GM12878 (cell line): ENCODE measurements at regions not wholly inside any gene's neighbourhood (a gene's known extent, or its start where the extent isn't known, plus 50 kb on each side); places are given as distances from the start of the nearest gene placed in this dataset.

ENCODE experiments used
- ATAC-seq: fragments of 200-7000 bp; cut with Tn5 transposase; 3 replicates; pipeline ENCODE4 v1.9.1; 2020; ENCODE audit warnings: mild to moderate bottlenecking, moderate library complexity
- BruUV-seq: library from RNA; stranded (reverse); fragments of 400-500 nt; replicated peaks from 2 replicates; lab custom pipeline; 2021; lab: Mats Ljungman, UMichigan
- CTCF ChIA-PET: fragments of 300-600 bp; sonication (Branson Sonifier 250); formaldehyde crosslinking; extraction: SDS; loops from one replicate; lab custom pipeline; 2021; ENCODE audit warnings: inconsistent platforms; lab: Yijun Ruan, JAX
- POLR2A ChIA-PET: fragments of 350-600 bp; formaldehyde crosslinking; extraction: SDS; loops from one replicate; lab custom pipeline; 2021; ENCODE audit warnings: inconsistent platforms; lab: Charles Lee
- RAD21 ChIA-PET: fragments of 300-600 bp; sonication (Branson Sonifier 250); formaldehyde crosslinking; loops from one replicate; lab custom pipeline; 2023; ENCODE audit warnings: antibody characterized with exemption; ENCODE audit not compliant: unreplicated experiment; lab: Charles Lee
- SMC1A ChIA-PET: fragments of 300-600 bp; sonication (Branson Sonifier 250); formaldehyde crosslinking; loops from one replicate; lab custom pipeline; 2023; ENCODE audit not compliant: unreplicated experiment, uncharacterized antibody; lab: Charles Lee
- DNase-seq: peaks from one replicate; pipeline ENCODE4 v3.0.0-alpha.2; 2011; ENCODE audit warnings: low read depth, low spot score
- FAIRE-seq: peaks from 3 replicates; lab custom pipeline; 2011; peaks lifted over from hg19 to GRCh38; lab: Jason Lieb, UNC
- H2AFZ ChIP-seq: 2 replicates; pipeline ENCODE4 v1.6.0; 2011; ENCODE audit warnings: low read depth, low read length, control low read depth; ENCODE audit not compliant: control insufficient read depth
- H3K27ac ChIP-seq: 2 replicates; pipeline ENCODE4 v1.5.1; 2011; ENCODE audit warnings: control low read depth; ENCODE audit not compliant: control insufficient read depth, insufficient read depth
- H3K27me3 ChIP-seq, 2 experiments: replicated peaks in 1 of 2; 2 replicates each; pipeline versions ENCODE4 v1.6.0 to v1.6.1; 2011; ENCODE audit warnings: low read length in 1 of 2; ENCODE audit not compliant: control insufficient read depth in 2 of 2, insufficient read depth in 2 of 2
- H3K36me3 ChIP-seq, 2 experiments: 2 replicates each; pipeline ENCODE4 v1.5.1; 2011; ENCODE audit warnings: low read length in 1 of 2; ENCODE audit not compliant: control insufficient read depth in 2 of 2, insufficient read depth in 2 of 2
- H3K4me1 ChIP-seq: 2 replicates; pipeline ENCODE4 v1.6.1; 2011; ENCODE audit warnings: mild to moderate bottlenecking, low read length, moderate library complexity, mixed read lengths; ENCODE audit not compliant: control insufficient read depth, insufficient read depth
- H3K4me2 ChIP-seq: 2 replicates; pipeline ENCODE4 v1.6.0; 2011; ENCODE audit warnings: control low read depth; ENCODE audit not compliant: control insufficient read depth, insufficient read depth
- H3K4me3 ChIP-seq: fragments of 200-600 bp; sonication (generic); 2 replicates; pipeline ENCODE4 v1.5.1; 2016
- H3K79me2 ChIP-seq: 2 replicates; pipeline ENCODE4 v1.6.0; 2011; ENCODE audit warnings: low read length; ENCODE audit not compliant: control insufficient read depth, insufficient read depth
- H3K9ac ChIP-seq: 2 replicates; pipeline ENCODE4 v1.8.0; 2011; ENCODE audit warnings: low read length, control low read depth, mixed read lengths; ENCODE audit not compliant: control insufficient read depth, insufficient read depth
- H3K9me3 ChIP-seq: replicated peaks from 3 replicates; pipeline ENCODE4 v1.5.1; 2011; ENCODE audit warnings: mild to moderate bottlenecking, low read length; ENCODE audit not compliant: control insufficient read depth, insufficient read depth
- H4K20me1 ChIP-seq: 2 replicates; pipeline ENCODE4 v1.6.0; 2011; ENCODE audit not compliant: control insufficient read depth, insufficient read depth
- BCL11A ChIP-seq: IDR thresholded peaks from 2 replicates; pipeline ENCODE4 v1.6.1; 2011; ENCODE audit warnings: low read depth, low read length
- CREM ChIP-seq: IDR thresholded peaks from 2 replicates; pipeline ENCODE4 v1.6.1; 2014; ENCODE audit warnings: antibody characterized with exemption, low read depth
- EP300 ChIP-seq, 2 experiments: fragments of 150-350 bp in 1 of 2; IDR thresholded peaks; 2 replicates each; pipeline ENCODE4 v1.6.1; 2011 to 2012; ENCODE audit warnings: low read depth in 2 of 2, low read length in 2 of 2, borderline replicate concordance in 1 of 2, improper control_type of control experiment in 1 of 2, inconsistent platforms in 1 of 2; ENCODE audit not compliant: control insufficient read depth in 1 of 2
- FOXK2 ChIP-seq: fragments of 450-650 bp; IDR thresholded peaks from 2 replicates; pipeline ENCODE4 v1.6.1; 2017; ENCODE audit warnings: mild to moderate bottlenecking, moderate library complexity
- HDAC6 ChIP-seq: fragments of 200-600 bp; sonication (generic); IDR thresholded peaks from one replicate; pipeline ENCODE4 v1.8.0; 2017; ENCODE audit warnings: antibody characterized with exemption; ENCODE audit not compliant: unreplicated experiment
- MTA2 ChIP-seq: fragments of 450-650 bp; IDR thresholded peaks from 2 replicates; pipeline ENCODE4 v1.6.1; 2016; ENCODE audit warnings: low read depth, mild to moderate bottlenecking, moderate library complexity
- PML ChIP-seq: IDR thresholded peaks from 2 replicates; pipeline ENCODE4 v1.6.1; 2012; ENCODE audit warnings: low read length, inconsistent platforms
- RCOR1 ChIP-seq: conservative IDR thresholded peaks from 2 replicates; pipeline ENCODE4 v1.6.1; 2012; ENCODE audit warnings: low read depth, low read length, improper control_type of control experiment
- SKIL ChIP-seq: fragments of 450-650 bp; IDR thresholded peaks from 2 replicates; pipeline ENCODE4 v1.6.1; 2017; ENCODE audit warnings: mild to moderate bottlenecking, low read depth, inconsistent platforms; ENCODE audit not compliant: poor library complexity, severe bottlenecking
- SMAD5 ChIP-seq: IDR thresholded peaks from 2 replicates; pipeline ENCODE4 v1.6.1; 2016; ENCODE audit warnings: antibody characterized with exemption, low read depth
- STAT3 ChIP-seq: IDR thresholded peaks from 2 replicates; pipeline ENCODE4 v1.6.1; 2011; ENCODE audit warnings: low read depth, low read length, improper control_type of control experiment
- YBX1 ChIP-seq: fragments of 450-650 bp; IDR thresholded peaks from 2 replicates; pipeline ENCODE4 v1.6.1; 2016; ENCODE audit warnings: antibody characterized with exemption
- ZNF207 ChIP-seq: fragments of 450-650 bp; IDR thresholded peaks from 2 replicates; pipeline ENCODE4 v1.6.1; 2014; ENCODE audit warnings: antibody characterized with exemption, mild to moderate bottlenecking, borderline replicate concordance
- WGBS: methylation state at CpG from one replicate; pipeline ENCODE4 v1.1.6; 2016; ENCODE audit warnings: low lambda C conversion rate; ENCODE audit not compliant: insufficient replicate concordance, insufficient coverage; ENCODE audit errors: missing lambda C conversion rate; 5-methylcytosine and 5-hydroxymethylcytosine counted together
- in situ Hi-C: fragments of 300-500 bp; cut with MboI; formaldehyde crosslinking; loops from 9 replicates; pipeline ENCODE4 v1.14.3; 2018; ENCODE audit warnings: mixed read lengths
- intact Hi-C: fragments of 100-400 bp; cut with micrococcal nuclease; formaldehyde crosslinking; loops from one replicate; pipeline ENCODE4 v1.14.2; 2022; ENCODE audit not compliant: unreplicated experiment
- TF ChIP-seq, protein P1 (sequence below): IDR thresholded peaks from 2 replicates; pipeline ENCODE4 v1.6.1; 2011; ENCODE audit warnings: low read depth, mild to moderate bottlenecking, low read length, moderate library complexity, borderline replicate concordance; ENCODE audit errors: extremely low read depth

DNA sequence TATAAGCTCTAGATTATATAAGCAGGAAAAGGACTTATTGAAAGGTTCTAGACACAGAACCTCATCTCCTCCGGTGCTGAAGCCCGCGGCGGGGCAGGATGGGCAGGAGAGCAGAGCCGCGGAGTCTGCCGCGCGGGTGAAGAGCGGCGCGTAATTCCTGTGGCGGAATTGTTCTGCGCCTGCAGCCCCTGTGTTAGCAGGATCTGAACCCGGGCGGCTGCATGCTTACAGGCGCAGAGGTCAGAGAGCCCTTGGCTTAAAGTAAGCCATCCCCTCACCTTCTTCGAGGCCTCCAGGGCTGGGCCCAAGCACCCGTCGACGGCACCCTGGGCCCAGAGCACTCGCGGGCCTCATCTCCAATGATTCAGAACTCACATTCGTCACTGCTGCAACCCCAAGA, 89.3 kb downstream of the FASLG start:
- ChIA-PET SMC1A (interaction anchor here (0.8 to 8.9 kb wide), 2 partner anchors 455 to 463 kb away, joined by 3 to 281 read pairs; partner anchors contain the start of gene TNFSF4), POLR2A (no interaction called here), CTCF (interaction anchor here (10.3 kb wide), 1 partner anchor 454 kb away, joined by 322 read pairs; the partner anchor contains the start of gene TNFSF4), RAD21 (interaction anchor here (1.0 to 1.1 kb wide), 2 partner anchors 70 to 454 kb away, joined by 3 to 5 read pairs; no protein-coding TSS in a partner anchor)
- H2AFZ ChIP-seq = no peak overlapping the region
- DNase-seq (no peak), FAIRE-seq (no peak), ATAC-seq (no peak)
- H3K79me2 ChIP-seq = no peaks in the 10 kb centered on the region
- H3K36me3 ChIP-seq = no peaks in the 10 kb centered on the region
- in situ Hi-C loops (loop anchor here (5.0 to 10.0 kb wide), 5 partner anchors 69 to 1997 kb away; partner anchors contain the start of genes CENPL, DARS2 and TNFSF4), intact Hi-C loops (loop anchor here (10.0 kb wide), 1 partner anchor 1187 kb away; no protein-coding TSS in a partner anchor)
- no peaks in the 10 kb centered on the region for H4K20me1 ChIP-seq
- peaks cover 20% of the 10 kb centered on the region for H3K4me1 ChIP-seq
- peaks cover 0 to 7% of the 10 kb centered on the region in 2 experiments; a peak in 2 of 4 replicates for H3K27me3 ChIP-seq
- no peak for TF ChIP-seq ZNF207
- TF ChIP-seq FOXK2 = no peak
- no peak for TF ChIP-seq SMAD5
- no peak for TF ChIP-seq BCL11A
- no peak for TF ChIP-seq SKIL
- no peak for TF ChIP-seq YBX1
- TF ChIP-seq CREM = no peak
- no peak for TF ChIP-seq RCOR1
- TF ChIP-seq, protein P1, sequence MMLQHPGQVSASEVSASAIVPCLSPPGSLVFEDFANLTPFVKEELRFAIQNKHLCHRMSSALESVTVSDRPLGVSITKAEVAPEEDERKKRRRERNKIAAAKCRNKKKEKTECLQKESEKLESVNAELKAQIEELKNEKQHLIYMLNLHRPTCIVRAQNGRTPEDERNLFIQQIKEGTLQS = no peak
- no peak for TF ChIP-seq STAT3
- TF ChIP-seq MTA2 = no peak
- no peak for TF ChIP-seq PML
- TF ChIP-seq HDAC6 = no peak
- TF ChIP-seq EP300 (IDR thresholded peaks at IDR 0.05; ENCODE audit: borderline replicate concordance in 1 of 2, control insufficient read depth in 1 of 2, low read depth in 2 of 2, low read length in 2 of 2) = no peak
- H3K9me3 ChIP-seq = no peaks in the 10 kb centered on the region; the same call in 2 of the 3 replicates
- no peak overlapping the region for H3K4me3 ChIP-seq
- WGBS = 95% methylated on average over 24 of the region's 24 CpGs
- no TSS peak for BruUV-seq
- H3K27ac ChIP-seq = no peak overlapping the region
- no peak overlapping the region for H3K9ac ChIP-seq
- no peak overlapping the region for H3K4me2 ChIP-seq
